ENCODE measurements at regions not wholly inside any gene's neighbourhood (a gene's known extent, or its start where the extent isn't known, plus 50 kb on each side); places are given as distances from the start of the nearest gene placed in this dataset.

- TF ChIP-seq CTCF (IDR thresholded peaks at IDR 0.05 in 4 of 5, conservative IDR thresholded peaks at IDR 0.05 in 1 of 5) (no peak), POLR2A (IDR thresholded peaks at IDR 0.05) (no peak)
Observed at GRCh38 chr11:134664447-134665187, 252.6 kb upstream of the B3GAT1 start.
